GM21786 (cell line): ENCODE measurements at regions not wholly inside any gene's neighbourhood (a gene's known extent, or its start where the extent isn't known, plus 50 kb on each side); places are given as distances from the start of the nearest gene placed in this dataset.
"Not testable (repeated sequence)": the region's sequence is repeated elsewhere in the genome, so short reads cannot be mapped to it uniquely, and the experiment has no call there.

Experiments used
- ATAC-seq: cut with Tn5 transposase; IDR thresholded peaks from one replicate; pipeline ENCODE4 v1.9.1; 2021; ENCODE audit not compliant: unreplicated experiment

DNA sequence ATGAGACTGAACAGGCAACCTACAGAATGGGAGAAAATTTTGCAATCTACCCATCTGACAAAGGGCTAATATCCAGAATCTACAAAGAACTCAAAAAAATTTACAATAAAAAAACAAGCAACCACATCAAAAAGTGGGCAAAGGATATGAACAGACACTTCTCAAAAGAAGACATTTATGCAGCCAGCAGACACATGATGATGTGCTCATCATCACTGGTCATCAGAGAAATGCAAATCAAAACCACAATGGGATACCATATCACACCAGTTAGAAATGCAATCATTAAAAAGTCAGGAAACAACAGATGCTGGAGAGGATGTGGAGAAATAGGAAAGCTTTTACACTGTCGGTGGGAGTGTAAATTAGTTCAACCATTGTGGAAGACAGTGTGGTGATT, 51.7 kb upstream of the PAXBP1 start:
- ATAC-seq = not testable (repeated sequence)

DNA sequence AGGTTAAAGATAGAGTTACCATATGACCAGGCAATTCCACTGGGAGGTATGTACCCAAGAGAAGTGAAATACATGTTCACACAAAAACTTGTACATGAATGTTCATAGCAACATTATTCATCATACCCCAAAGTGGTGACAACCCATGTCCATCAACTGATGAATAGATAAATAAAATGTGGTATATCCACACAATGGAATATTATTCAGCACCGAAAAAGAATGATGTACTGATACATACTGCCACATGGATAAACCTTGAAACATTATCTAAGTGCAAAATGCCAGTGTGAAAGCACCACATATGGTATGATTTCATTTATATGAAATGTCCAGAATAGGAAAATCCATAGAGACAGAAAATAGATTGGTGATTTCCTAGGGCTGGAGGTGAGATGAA, 53.4 kb upstream of the PAXBP1 start:
- ATAC-seq = no peak

DNA sequence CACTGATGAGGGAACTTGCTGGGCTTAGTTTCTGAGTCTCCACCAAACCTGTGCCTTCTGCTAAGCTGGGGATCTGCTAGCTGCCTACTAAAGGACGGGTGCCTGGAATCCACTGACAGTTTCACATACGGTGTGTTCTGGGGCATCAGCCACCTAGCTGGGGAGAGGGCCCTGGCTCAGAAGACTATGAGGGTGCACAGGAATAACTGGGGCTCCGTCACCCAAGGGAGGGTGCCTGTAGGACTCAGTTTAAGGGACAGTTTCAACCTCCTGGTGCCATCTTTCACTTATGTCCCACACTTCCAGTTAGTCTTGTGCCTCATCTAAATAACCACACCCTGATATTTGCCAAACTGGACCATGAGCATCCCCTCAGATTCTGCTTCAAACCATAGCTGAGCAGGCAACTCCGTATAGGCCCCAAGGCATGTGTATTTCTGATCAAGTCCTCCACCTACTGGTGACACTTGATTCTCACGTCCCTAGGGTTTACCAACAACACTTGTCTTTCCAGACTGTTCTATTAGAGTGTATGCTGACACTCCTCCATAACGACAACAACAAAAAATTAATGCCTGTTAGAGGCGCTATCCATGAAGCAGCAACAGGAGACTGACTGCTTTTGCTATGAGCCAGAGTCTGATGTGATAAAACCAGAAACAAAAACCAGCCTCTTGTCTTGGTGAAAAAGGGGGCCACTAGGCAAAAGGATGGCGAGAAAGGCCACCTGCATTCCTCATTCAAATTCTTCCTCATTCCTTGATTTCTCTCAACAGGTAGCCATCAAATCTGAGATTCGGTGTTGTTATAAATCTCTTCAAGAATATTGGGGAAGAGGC, 55.0 kb upstream of the PAXBP1 start:
- ATAC-seq = peak; percentile 52

DNA sequence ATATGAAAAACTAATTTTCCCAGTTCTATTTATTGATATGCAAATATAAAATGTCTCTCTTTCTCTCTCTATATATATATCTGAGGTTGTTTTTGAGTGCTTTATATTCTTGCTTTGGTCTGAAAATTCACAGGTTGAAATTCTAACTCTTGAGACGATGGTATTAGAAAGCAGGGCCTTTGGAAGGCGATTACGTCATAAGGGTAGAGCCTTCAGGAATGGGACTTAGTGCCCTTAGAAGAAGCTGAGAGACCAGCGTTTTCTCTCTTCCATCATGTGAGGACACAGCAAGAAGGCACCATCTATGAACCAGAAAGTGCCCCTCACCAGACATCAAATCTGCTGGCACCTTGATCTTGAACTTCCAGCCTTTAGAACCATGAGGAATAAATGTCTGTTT, 57.4 kb upstream of the PAXBP1 start:
- no peak for ATAC-seq

DNA sequence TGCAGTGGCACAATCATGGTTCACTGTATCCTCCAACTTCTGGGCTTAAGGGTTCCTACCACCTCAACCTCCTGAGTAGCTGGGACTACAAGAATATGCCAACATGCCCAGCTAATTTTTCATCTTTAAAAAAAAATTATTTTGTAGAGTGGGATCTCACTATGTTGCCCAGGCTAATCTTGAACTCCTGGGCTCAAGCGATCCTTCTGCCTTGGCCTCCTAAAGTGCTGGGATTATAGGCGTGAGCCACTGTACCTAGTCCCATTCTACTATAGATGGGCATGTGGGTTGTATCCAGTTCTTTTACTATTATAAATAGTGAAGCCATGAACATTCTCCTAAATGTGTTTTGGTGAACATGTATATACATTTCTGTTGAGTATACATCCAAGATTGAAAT, 57.9 kb upstream of the PAXBP1 start:
- ATAC-seq = no peak

DNA sequence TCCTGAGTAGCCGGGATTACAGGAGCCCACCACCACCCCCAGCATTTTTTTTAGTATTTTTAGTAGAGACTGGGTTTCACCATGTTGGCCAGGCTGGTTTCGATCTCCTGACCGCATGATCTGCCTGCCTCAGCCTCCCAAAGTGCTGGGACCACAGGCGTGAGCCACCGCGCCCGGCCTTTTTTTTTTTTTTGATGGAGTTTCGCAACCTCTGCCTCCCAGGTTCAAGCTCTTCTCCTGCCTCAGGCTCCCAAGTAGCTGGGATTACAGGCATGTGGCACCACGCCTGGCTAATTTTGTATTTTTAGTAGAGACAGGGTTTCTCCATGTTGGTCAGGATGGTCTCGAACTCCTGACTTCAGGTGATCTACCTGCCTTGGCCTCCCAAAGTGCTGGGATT, 60.2 kb upstream of the PAXBP1 start:
- ATAC-seq = not testable (repeated sequence)

DNA sequence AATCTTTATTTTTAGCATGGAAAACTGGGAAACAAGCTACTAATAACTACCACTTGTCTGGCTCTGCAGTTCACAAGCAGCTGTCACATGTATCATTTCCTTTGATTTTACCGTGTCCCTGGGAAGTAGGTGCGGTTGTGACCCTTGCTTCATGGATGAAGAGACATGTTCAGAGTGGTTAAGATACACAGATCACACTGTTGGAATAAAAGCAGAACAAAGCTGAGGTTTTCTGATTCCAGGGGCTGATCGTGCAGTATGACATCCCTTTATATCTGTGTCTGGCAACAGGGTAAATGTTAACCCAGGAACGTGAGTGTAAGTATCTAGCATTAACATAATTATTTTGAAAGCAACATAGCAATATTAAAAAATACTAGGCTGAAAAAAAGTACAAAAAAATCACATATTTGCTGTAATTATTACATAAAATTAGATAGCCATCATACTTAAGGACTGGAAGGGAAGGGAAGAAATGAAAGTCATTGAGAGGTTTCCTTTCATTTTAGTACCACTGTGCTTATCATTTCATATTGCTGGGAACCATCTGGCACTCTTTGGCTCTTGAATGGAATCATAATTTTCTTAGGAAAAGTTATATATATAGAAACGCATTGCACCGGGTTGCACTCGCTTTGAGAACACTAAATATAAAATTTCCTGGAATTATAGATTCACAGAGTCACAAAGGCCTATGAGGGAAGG, 62.8 kb upstream of the PAXBP1 start:
- no peak for ATAC-seq

DNA sequence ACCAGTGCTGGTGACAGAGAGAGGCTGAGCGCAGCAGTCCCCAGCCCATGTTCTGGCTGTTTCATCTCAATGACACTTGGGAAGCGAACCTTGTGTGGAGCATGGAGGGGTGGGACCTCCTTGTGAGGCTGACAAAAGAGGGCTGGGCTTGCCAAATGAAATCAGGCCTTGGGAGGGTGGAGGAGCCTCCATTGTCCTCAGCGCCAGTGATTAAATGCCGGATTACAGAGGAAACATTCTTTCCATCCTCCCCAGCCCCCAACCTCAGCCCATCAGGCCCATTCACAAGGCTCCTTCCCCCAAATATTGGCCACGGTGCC, 63.3 kb upstream of the PAXBP1 start:
- no peak for ATAC-seq

DNA sequence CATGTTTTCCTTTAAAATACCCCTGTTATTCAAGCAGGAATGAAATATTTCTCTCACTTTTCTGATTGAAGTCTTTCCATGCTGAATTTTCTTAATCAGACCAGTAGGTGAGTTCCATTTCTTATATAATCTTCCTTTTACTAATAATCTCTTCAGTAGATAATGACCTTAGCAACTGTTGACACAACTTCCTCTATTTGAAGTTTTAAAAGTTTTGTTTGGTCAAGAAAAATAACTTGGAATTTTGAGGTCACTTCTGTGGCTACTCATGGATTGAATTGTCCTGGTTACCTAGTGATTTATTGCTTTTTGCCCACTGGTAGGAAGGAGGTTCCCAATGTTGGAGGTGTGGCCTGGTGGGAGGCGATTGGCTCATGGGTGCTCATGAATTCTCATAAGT, 70.6 kb upstream of the PAXBP1 start:
- no peak for ATAC-seq

DNA sequence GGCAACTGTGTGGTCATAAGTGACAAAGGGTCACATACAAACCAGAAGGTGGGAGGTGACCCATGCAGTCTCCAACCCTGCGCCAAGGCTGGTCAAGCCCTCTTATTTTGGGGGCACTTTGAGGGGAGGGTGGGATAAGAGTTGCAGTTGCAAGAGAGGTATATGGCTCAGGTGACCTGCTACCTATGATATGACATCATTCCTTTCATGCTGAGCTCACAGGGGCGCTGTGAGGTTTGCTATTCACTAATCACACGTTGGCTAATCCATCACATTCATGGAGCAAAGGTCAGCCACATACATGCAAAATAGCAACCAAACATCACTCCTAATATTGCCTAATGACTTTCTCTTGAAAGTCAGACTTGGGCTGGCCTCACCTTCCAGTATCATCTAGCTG, 72.0 kb upstream of the PAXBP1 start:
- ATAC-seq = no peak

DNA sequence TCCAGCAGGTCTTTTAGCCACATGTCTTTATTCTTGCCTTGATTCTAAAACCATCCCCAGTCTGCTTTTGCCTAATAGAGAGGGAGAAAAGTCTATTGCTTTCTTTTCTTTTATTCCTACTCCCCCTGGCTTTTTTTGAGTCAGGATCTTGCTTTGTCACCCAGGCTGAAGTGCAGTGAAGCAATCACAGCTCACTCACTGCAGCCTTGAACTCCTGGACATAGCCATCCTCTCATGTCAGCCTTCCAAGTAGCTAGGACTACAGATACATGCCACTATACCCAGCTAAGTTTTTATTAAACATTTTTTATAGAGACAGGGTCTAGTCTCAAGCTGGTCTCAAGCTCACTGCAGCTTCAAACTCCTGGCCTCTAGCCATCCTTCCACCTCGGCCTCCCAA, 72.5 kb upstream of the PAXBP1 start:
- no peak for ATAC-seq

DNA sequence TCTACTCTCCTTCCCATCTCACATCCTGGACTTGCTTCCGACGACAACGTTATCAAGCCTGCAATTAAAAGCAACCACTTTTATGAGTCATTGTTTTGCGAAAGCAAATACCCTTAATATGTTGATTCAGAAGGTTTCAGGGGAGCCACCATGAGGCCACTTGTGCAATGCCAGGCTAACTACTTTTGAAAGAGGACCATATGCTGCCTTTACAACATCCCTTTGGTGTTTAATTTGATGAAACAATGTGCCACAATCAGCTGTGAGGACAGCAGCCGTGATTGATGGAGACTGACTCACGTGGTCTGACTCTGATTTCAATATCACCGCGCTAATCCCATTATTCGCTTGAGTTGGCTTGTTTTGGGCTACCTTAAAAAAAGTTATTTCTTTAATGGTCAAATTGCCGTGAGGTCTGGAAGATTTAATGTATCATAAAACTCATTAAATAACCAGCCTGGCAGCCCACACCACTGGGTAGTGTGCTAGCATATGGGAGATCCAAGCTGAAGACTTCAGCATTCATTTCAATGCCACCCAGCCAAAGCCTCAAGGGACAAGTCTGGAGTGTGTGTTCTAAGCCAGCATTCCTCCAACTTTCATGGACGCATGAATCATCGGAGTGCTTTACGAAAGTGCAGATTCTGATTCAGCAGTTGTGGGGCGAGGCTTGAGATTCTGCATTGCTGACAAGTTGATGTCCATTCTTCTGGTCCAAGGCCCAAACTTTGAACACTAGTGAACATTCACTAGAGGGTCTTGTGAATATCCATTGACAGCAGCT, 73.3 kb upstream of the PAXBP1 start:
- no peak for ATAC-seq

DNA sequence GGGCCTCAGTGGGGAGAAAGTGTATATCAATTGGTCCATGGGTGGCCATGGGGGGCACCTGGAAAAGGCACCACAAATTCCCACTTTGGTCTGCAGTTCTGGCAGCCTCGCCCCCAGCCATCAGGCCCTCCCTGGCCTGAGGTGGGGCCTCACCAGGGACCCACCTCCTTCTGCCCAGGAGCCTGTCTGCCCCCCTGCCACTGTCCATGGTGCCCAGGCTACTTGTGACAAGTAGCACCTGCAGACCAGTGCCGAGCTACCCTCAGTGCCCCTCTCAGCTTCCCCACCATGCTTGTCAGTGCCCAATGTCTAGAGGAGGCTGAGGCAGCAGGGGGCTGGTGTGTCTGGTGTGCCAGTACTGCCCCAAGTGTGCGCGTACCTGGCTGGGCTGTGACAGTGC, 87.1 kb upstream of the PAXBP1 start:
- ATAC-seq = no peak

DNA sequence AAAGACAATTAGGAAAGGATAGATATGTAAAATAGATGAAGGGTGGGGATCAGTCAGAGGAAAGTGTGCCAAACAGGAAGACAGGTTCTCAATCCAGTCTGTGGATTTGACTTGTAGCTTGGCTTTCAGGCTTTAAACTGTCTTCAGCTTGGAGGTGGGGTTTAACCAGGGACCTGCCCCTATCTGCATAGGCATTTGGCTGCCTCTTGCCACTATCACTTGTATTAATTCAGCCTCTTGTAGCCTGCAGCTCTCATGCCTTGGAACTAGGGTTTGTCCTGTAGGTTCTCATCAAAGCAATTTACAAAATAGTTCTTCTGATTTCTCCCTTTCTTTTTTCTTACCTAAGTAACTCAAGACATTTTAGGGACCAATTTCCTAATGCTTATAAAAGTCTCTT, 88.8 kb upstream of the PAXBP1 start:
- no peak for ATAC-seq

DNA sequence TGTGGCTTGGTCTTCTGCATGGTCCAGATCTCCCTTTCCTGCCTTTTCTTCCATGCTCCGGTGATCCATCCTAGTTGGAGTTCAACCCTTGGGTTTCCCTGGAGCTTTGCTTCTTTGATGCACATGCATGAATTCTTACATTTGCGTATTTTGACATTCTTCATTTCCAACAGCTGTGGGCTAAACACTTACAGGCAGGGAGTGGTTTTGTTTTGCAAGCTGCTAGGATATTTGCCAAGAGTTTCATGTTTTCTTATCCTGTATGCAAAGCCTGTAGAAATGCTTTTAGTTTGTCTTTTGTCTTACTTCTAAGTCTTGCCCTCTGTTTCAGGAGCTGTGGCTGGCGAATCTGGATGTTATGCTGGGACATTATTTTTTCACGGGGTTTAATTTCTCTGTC, 90.3 kb upstream of the PAXBP1 start:
- ATAC-seq = no peak

DNA sequence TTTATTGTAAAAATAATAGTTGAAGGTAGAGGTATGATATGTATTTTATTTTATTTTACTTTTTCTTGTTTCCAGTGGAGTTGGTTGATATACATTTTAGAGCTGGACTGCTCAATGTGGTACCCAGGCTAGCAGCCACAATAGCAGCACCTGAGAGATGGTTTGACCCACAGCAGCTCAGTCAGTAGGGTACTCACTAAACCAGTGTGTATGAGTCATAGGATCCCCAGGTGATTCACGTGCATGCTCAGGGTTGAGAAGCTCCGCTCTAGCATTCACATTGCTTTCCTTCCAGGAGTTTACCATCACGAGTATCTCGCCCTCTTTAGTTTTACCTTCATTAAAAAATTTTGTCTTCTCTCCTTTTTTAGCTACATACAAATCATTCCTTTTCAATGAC, 96.0 kb upstream of the PAXBP1 start:
- ATAC-seq = no peak

DNA sequence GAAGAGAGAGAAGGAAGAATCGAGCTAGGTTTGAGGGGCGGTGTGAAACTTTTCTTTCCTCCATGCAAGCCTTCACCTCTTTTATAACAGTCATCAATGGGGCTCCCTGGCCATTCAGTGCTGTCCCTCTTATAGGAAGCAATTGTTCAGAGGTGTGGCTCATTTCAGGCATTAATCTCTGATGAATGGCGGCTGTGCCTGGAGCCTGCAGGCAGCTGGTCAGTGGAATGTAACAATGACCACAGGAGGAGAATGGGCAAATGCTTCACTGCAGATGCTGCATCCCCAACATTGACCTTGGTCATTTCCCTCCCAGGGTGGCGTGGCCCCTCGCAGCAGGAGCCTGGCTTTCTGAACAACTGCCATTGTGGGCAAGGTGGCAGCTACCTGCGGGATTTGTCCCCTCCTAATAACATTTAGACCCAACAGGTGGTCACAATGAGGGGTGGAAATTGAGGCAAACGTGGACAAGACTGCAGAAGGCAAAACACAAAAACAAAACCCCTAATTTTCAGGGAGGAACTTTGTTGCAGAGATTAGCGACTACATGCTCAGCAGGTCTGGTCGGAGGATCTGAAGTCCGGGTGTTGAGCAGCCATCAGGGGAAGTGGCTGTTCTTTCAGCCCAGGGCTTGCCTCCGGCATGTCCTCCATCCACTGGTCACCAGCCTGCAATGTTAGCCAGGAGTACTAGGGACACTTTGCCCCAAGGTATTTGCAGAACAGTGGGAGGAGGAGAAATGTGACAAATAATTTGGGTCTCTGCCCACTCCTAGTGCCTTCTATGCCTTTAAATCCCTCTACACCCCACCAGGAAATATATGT, 97.3 kb upstream of the PAXBP1 start:
- no peak for ATAC-seq

DNA sequence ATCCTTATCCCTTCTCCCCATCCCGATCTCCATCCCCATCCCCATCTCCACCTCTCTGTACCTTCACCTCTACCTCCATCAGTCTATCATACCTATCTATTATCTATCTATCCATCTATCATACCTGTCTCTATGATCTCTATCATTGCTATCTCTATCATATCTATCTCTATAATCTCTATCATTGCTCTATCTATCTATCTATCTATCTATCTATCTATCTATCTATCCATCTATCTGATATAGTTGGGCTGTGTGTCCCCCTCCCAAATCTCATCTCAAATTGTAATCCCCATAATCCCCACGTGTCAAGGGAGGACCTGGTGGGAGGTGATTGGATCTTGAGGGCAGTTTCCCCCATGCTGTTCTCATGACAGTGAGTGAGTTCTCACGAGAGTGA, 97.9 kb upstream of the PAXBP1 start:
- no peak for ATAC-seq

DNA sequence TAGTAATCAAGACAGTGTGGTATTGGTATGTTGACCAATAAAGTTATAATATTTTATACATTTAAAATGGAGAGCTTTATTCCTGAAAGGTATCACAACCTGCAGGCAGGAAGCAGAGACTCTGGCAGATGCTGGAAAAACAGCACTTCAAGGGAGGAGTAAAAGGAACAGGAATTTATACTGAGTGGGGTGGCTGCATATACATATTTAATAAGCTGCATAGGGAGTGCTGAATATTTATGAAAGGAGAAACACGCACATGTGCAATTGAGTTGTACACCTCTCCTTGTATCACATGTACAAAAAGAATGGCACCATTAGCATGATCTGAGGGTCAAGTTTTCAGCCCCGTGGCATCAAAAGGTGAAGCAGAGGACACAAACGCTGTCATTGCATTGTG, 104.9 kb upstream of the PAXBP1 start:
- ATAC-seq = no peak

DNA sequence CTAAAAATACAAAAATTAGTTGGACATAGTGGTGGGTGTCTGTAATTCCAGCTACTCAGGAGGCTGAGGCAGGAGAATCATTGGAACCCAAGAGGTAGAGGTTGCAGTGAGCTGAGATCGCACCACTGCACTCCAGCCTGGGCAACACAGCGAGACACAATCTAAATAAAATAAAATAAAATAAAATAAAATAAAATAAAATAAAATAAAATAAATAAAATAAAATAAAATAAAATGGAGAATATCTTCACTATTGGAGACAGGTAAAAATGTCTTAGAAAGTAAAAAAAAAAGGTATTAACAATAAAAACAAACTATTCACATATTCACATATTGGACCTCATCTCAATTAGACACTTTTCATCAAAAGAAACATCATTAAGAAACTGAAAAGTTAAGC, 106.3 kb upstream of the PAXBP1 start:
- not testable (repeated sequence) for ATAC-seq

DNA sequence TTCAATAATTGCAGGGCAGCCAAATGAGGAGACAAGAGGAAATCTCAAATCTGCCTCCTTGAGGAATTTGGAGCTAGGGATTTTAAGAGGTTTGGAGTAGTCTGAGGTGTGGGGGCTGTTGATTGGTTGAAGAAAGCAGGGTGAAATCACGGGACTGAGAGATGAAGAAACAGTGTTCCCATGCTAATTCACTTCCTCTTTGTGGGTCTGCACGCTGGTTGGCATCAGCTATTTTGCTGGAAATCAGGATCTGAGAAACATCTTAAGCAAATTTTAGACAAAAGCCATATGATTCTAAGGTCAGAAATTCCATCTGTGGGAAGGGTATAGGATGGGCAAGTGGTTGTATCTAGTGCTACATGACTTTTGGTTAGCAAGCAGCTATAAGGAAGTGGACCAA, 107.1 kb upstream of the PAXBP1 start:
- no peak for ATAC-seq
